ENCODE measurements at regions not wholly inside any gene's neighbourhood (a gene's known extent, or its start where the extent isn't known, plus 50 kb on each side); places are given as distances from the start of the nearest gene placed in this dataset.
A peak's percentile ranks its signal among the peaks of the same experiment; 100 is the strongest.

GRCh38 chr18:10301831-10302483 lies 152.5 kb upstream of the APCDD1 start:
- DNase-seq (ENCODE audit: low read depth), result no peak

DNA sequence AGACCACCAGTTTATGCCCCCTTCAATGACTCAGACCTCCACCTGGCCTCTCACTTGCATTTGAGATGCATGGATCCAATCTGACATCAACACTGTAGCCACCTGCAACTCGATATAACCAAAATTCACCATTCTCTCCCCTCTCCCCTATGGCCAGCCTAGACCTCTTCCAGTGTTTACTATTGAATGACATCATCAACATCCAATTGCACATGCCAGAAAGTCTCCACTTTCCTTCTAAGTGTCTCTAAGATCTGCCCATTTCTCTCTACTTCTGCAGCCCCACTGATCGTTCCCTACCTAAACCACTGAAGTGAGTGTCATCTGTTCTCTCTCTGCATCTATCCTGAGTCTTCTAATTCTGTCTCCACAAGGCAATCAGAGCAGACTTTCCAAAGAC lies 151.3 kb upstream of the APCDD1 start:
- DNase-seq (ENCODE audit: low read depth), result no peak

- peak; percentile 20 for DNase-seq (ENCODE audit: low read depth)
Observed at GRCh38 chr18:10304853-10305252, 149.6 kb upstream of the APCDD1 start.

GRCh38 chr18:10306779-10307178 lies 147.7 kb upstream of the APCDD1 start:
- no peak for DNase-seq (ENCODE audit: low read depth)

DNA sequence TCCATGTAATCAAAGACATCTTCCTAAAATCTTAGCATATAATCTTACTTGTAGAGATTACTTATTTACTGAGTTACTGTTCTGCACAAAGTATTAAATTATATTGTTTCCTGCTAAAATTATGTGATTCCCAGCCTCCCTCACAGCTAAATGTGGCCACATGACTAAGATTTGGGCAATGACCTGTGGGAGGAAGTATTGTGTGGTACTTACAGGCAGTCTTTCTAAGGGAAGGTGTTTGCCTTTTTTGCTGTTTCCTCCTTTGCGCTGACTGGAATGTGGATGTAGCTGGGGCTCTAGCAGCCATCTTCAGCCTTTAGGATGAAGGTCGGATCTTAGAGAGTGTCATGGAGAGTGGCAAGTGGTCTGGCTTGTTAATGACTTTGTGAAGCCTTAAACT lies 146.3 kb upstream of the APCDD1 start:
- DNase-seq (ENCODE audit: low read depth), result no peak

DNA sequence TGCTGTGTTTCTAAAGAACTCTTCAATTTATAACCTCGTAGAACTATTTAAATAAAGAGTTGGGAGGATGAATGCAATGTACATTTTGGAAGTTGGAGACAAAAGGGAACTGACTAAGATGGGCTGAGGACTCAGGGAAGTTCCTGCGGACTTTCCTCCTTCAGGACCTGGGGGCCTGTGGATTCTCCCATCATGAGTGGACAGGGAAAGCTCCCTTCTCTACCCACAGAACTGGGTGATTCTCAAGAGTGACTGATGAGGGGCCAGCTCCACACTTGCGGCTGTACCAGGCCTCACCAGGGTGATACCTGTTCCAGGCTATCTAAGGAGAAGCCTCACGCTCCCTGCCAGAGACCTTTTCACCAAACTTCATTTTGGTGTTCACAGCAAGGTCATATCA lies 143.8 kb upstream of the APCDD1 start:
- DNase-seq (ENCODE audit: low read depth), result no peak

- DNase-seq (ENCODE audit: low read depth), result no peak
Observed at GRCh38 chr18:10312326-10313015, 142.0 kb upstream of the APCDD1 start.

DNA sequence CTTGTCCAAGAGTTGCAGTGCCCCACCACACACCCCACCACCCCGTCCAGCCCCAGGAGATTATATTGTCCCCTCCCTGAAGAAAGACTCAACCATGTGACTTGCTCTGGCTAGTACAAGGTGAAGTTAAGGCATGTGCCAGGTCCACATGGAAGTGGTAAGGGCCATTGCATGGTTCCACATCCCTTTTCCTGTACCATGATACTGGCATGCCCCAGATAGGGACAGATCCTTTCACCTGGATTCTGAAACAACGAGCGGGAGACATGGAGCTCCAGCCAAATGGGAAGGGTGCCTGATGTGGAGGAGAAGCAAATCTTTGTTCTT lies 141.5 kb upstream of the APCDD1 start:
- no peak for DNase-seq (ENCODE audit: low read depth)

DNA sequence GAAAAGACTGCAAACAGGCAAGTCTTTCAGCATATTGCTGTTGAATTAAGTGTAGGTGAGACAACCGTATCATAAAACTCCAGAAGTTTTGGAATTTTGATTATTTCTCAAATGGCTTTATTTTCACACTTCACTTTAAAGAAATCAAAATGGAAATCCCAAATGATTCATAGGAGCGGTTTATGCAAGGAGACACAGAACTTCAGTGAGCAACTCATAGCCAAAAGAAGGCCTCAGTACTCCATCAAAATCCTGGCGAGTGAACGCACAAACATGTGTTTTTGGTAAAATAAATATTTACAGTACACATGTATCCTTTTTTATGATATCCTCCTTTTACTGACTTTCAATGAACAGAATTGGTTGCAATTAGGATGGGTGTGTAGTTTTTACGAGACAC lies 140.4 kb upstream of the APCDD1 start:
- DNase-seq (ENCODE audit: low read depth), result no peak

DNA sequence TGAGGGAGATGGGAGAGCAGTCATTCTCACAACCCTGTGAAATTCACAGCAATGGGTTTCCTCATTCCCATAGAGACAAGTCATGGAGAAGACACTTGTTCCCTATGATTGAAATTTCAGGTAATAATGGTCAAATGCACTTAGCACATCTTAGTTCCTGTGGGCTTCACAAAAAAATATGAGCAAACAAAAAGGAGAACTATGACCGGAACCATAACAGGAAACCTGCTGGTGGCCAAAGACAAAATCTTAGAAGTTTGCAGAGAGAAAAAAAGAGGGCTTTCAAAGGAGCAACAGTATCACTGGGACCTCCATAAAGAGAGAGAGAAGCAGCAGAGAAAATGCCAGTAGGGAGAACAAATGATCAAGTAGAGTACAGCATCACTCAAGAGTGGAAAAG lies 138.9 kb upstream of the APCDD1 start:
- no peak for DNase-seq (ENCODE audit: low read depth)

- DNase-seq (ENCODE audit: low read depth), result no peak
Observed at GRCh38 chr18:10316778-10317177, 137.7 kb upstream of the APCDD1 start.

DNA sequence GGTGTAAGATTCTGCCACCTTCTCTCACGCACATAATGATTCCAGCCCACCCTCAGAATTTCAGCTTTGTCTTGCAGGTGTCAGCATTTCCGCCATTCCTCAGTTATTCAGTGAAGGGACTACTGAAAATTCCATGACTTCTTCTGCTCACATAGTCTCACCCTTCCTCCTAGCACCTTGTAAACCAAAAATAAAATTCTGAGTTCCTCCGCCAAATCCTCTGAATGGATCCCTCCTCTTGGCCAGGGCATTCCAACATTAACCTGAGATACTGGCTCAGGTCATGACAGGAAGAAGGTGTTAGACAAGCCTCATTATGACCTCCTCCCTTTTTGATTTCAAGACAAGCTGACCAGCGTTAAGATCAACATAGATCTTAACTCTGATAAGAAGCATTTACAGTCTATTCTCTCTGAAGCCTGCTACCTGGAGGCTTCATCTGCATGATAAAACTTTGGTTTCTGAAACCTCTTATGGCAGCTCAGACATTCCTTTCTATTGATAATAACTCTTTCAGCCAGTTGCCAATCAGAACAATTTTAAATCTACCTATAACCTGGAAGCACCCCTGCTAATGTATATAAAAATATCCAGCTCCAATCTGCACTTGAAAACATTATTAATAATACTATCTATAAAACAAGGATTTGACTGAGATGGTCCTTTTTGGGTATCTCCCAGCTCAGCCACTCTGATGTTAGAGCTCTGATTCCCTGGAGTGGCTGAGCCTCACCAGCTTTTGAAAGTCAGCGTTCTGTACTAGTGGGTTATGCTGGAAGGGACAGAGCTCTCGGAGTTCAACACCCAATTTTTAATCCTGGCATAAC lies 136.4 kb upstream of the APCDD1 start:
- DNase-seq (ENCODE audit: low read depth), result no peak

DNA sequence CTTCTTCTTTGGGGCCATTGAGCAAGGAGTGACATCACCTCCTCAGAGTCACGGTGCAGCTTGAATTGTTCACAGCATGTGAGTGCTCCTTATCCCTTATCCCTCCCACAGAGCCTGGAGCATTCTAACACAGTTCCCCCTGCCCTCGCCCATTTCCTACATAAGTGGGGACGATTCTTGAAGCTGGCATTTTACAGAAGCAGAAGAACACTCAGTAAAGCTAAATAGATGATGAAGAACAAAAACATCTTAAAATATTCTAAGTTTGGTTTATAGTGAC lies 135.8 kb upstream of the APCDD1 start:
- DNase-seq (ENCODE audit: low read depth), result no peak

- no peak for DNase-seq (ENCODE audit: low read depth)
Observed at GRCh38 chr18:10319026-10319425, 135.4 kb upstream of the APCDD1 start.

- no peak for DNase-seq (ENCODE audit: low read depth)
Observed at GRCh38 chr18:10319914-10320600, 134.4 kb upstream of the APCDD1 start.

DNA sequence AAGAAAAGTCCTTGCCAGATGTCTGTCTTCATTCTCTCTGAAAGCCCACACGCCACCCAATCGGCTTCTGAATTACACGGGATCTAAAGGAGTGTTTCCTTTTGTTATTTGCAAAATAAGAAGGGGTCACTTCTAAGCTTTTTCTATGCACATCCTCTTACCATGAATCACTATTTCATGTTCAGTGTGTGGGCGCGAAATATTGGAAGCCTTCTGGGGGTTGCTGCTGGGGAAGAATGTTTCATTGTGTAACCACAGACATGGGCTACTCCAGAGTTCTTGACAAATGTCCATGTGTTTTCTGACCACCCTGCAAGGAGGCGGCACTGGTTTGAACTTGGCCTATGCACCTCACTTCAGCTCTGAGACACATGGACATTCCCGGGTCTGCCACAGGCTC lies 133.6 kb upstream of the APCDD1 start:
- no peak for DNase-seq (ENCODE audit: low read depth)

GRCh38 chr18:10321576-10321975 lies 132.9 kb upstream of the APCDD1 start:
- DNase-seq (ENCODE audit: low read depth), result no peak

DNA sequence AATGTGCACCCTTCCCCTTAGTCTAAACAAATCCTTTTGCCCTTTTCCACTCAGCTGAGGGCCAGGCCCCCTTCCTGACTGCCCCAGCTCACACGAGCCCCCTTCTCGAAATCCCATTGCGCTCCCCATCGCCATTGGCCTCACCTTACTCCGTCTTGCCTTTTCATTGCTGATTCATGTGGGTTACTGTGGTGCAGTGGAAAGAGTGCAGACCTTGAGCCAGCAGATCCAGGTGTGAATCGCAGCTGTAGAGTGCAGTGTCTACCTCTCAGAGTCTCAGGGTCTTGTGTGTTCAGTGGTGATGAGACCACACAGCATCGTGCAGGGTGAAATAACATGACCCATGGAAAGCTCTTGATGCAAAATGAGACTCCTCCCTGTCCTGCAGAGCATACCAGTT lies 132.4 kb upstream of the APCDD1 start:
- DNase-seq (ENCODE audit: low read depth), result no peak

DNA sequence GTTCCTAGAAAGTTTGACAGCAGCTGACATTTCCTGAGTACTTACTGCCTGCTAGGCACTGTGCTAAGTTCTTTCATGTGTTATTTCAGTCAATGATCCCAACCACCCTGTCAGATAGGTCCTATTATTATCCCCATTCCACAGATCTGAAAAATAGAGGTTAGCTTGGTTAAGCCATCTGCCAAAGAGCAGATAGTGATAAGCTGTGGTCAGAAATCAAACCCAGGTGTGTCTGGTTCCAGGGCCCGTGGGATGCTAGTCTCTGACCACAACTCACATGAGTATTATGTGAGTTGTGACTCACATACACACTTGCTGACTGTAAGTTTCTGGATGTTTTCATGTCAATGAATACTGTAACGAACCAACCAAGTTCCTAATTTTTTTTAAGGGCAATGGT lies 132.0 kb upstream of the APCDD1 start:
- DNase-seq (ENCODE audit: low read depth), result no peak

DNA sequence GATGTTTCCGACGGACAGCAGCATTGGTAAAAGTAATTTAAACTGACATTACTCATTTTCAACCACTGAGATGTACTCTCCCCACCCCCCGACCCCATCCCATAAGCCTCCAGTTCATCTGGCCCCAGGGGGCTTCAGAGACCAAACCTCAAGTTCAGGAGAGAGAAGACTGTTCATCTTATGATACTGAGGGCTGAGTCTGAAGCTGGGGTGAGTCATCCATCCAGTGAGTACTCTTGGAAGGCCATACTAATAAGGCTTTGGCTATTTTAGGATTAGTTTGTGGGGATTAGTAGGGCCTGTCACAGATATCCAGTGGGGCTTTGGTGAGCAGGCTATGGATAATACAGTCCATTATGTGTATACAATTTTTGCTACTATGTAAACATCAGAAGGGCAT lies 125.3 kb upstream of the APCDD1 start:
- no peak for DNase-seq (ENCODE audit: low read depth)

GRCh38 chr18:10330428-10330827 lies 124.0 kb upstream of the APCDD1 start:
- no peak for DNase-seq (ENCODE audit: low read depth)

DNA sequence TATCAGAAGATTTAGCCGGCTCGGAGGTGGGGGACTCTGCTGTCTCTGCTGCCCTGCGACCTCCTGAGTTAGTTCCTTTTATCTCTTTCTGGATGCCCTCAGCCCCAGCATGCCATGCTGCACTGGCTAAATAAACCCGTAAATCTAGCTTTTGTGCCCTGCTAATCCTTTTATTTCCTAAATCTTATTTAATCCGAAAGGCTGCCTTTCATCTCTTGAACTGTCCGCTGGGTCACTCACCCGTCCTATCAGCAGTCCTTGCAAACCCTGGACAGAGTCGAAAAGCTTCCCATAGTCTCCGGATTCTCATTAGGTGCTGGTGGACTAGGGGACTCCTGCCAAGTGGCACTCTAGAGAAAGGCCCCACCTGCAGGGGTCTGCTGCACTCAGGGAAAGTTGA lies 122.0 kb upstream of the APCDD1 start:
- no peak for DNase-seq (ENCODE audit: low read depth)

All from HT1080 (cell line).